T-helper 17 cell (primary cell): ENCODE measurements at regions not wholly inside any gene's neighbourhood (a gene's known extent, or its start where the extent isn't known, plus 50 kb on each side); places are given as distances from the start of the nearest gene placed in this dataset.

Experiments
- ATAC-seq: fragments of 150-1000 bp; cut with Tn5 transposase; 2 replicates; pipeline ENCODE4 v1.10.0; 2021; ENCODE audit warnings: mild to moderate bottlenecking, moderate library complexity
- DNase-seq, 3 donors: peaks; one replicate each; pipeline versions ENCODE4 v3.0.0 to v3.0.0-alpha.2; 2020 to 2021
- H3K9me3 ChIP-seq: one replicate; pipeline ENCODE4 v1.7.0; 2013; ENCODE audit warnings: low read length, mild to moderate bottlenecking; ENCODE audit not compliant: control insufficient read depth, poor library complexity, severe bottlenecking
- H3K27ac Mint-ChIP-seq: one replicate; pipeline ENCODE4 v1.8.0; 2022; ENCODE audit warnings: mild to moderate bottlenecking, moderate library complexity, mixed read lengths
- H3K27me3 Mint-ChIP-seq: one replicate; pipeline ENCODE4 v1.8.0; 2022; ENCODE audit warnings: mixed read lengths
- H3K36me3 Mint-ChIP-seq: one replicate; pipeline ENCODE4 v1.8.0; 2022; ENCODE audit warnings: low read depth, mixed read lengths
- H3K4me1 Mint-ChIP-seq: one replicate; pipeline ENCODE4 v1.8.0; 2022; ENCODE audit warnings: mild to moderate bottlenecking, mixed read lengths
- H3K4me3 Mint-ChIP-seq: one replicate; pipeline ENCODE4 v1.8.0; 2022; ENCODE audit warnings: mild to moderate bottlenecking, moderate library complexity, mixed read lengths

- H3K27ac Mint-ChIP-seq: no peak overlapping the region
- no peak overlapping the region for H3K4me3 Mint-ChIP-seq
- no peaks in the 10 kb centered on the region for H3K9me3 ChIP-seq
- peaks cover 49% of the 10 kb centered on the region for H3K27me3 Mint-ChIP-seq
- H3K4me1 Mint-ChIP-seq: no peaks in the 10 kb centered on the region
- no peak for ATAC-seq
- no peaks in the 10 kb centered on the region for H3K36me3 Mint-ChIP-seq
- no peak for DNase-seq
Measured at GRCh38 chr7:25628446-25628845, 400.2 kb upstream of the NPVF start.

GRCh38 chr7:25632616-25633015, 404.3 kb upstream of the NPVF start:
- H3K4me3 Mint-ChIP-seq: no peak overlapping the region

GRCh38 chr7:25633426-25634036, 405.2 kb upstream of the NPVF start:
- no peak for ATAC-seq
- peaks cover 32% of the 10 kb centered on the region for H3K27me3 Mint-ChIP-seq
- no peak for DNase-seq

More at GRCh38 chr7:25632616-25633015, 404.3 kb upstream of the NPVF start:
- Mint-ChIP-seq H3K4me1 (no peaks in the 10 kb centered on the region), H3K27ac (no peak overlapping the region), H3K27me3 (peaks cover 40% of the 10 kb centered on the region), H3K36me3 (no peaks in the 10 kb centered on the region)
- no peaks in the 10 kb centered on the region for H3K9me3 ChIP-seq
- DNase-seq: no peak
- ATAC-seq: no peak

GRCh38 chr7:25636168-25636567, 407.9 kb upstream of the NPVF start:
- Mint-ChIP-seq H3K4me1 (no peaks in the 10 kb centered on the region), H3K27me3 (peaks cover 16% of the 10 kb centered on the region), H3K36me3 (no peaks in the 10 kb centered on the region), H3K4me3 (no peak overlapping the region), H3K27ac (no peak overlapping the region)
- ATAC-seq (no peak), DNase-seq (no peak)
- H3K9me3 ChIP-seq: no peaks in the 10 kb centered on the region

More at GRCh38 chr7:25633426-25634036, 405.2 kb upstream of the NPVF start:
- no peak overlapping the region for H3K27ac Mint-ChIP-seq
- no peak overlapping the region for H3K4me3 Mint-ChIP-seq
- no peaks in the 10 kb centered on the region for H3K9me3 ChIP-seq
- H3K4me1 Mint-ChIP-seq: no peaks in the 10 kb centered on the region
- H3K36me3 Mint-ChIP-seq: no peaks in the 10 kb centered on the region

- H3K27ac Mint-ChIP-seq: no peak overlapping the region
- H3K4me3 Mint-ChIP-seq: no peak overlapping the region
- no peak for DNase-seq
- H3K27me3 Mint-ChIP-seq: peaks cover 11% of the 10 kb centered on the region
- H3K9me3 ChIP-seq: no peaks in the 10 kb centered on the region
- no peaks in the 10 kb centered on the region for H3K36me3 Mint-ChIP-seq
- no peaks in the 10 kb centered on the region for H3K4me1 Mint-ChIP-seq
- ATAC-seq: no peak
Measured at GRCh38 chr7:25636871-25637283, 408.6 kb upstream of the NPVF start.

GRCh38 chr7:25638068-25638467, 409.8 kb upstream of the NPVF start:
- ATAC-seq (no peak), DNase-seq (no peak)
- H3K9me3 ChIP-seq: no peaks in the 10 kb centered on the region
- H3K27me3 Mint-ChIP-seq: peaks cover 5% of the 10 kb centered on the region
- H3K4me3 Mint-ChIP-seq: no peak overlapping the region
- H3K4me1 Mint-ChIP-seq: no peaks in the 10 kb centered on the region
- H3K27ac Mint-ChIP-seq: no peak overlapping the region
- no peaks in the 10 kb centered on the region for H3K36me3 Mint-ChIP-seq

- no peak overlapping the region for H3K4me3 Mint-ChIP-seq
- H3K4me1 Mint-ChIP-seq: no peaks in the 10 kb centered on the region
- no peaks in the 10 kb centered on the region for H3K9me3 ChIP-seq
- H3K36me3 Mint-ChIP-seq: no peaks in the 10 kb centered on the region
- no peak for ATAC-seq
- no peak for DNase-seq
- no peak overlapping the region for H3K27ac Mint-ChIP-seq
- peaks cover under 1% of the 10 kb centered on the region for H3K27me3 Mint-ChIP-seq
Measured at GRCh38 chr7:25638590-25639244, 410.4 kb upstream of the NPVF start.

- Mint-ChIP-seq H3K4me3 (no peak overlapping the region), H3K36me3 (no peaks in the 10 kb centered on the region), H3K4me1 (no peaks in the 10 kb centered on the region), H3K27me3 (no peaks in the 10 kb centered on the region), H3K27ac (no peak overlapping the region)
- no peak for ATAC-seq
- H3K9me3 ChIP-seq: no peaks in the 10 kb centered on the region
- no peak for DNase-seq
Measured at GRCh38 chr7:25642849-25643248, 414.6 kb upstream of the NPVF start.

- no peaks in the 10 kb centered on the region for H3K36me3 Mint-ChIP-seq
- H3K4me1 Mint-ChIP-seq: no peaks in the 10 kb centered on the region
- DNase-seq (no peak), ATAC-seq (no peak)
- no peaks in the 10 kb centered on the region for H3K27me3 Mint-ChIP-seq
- no peak overlapping the region for H3K27ac Mint-ChIP-seq
- H3K9me3 ChIP-seq: no peaks in the 10 kb centered on the region
- H3K4me3 Mint-ChIP-seq: no peak overlapping the region
Measured at GRCh38 chr7:25643286-25643685, 415.0 kb upstream of the NPVF start.

- H3K4me3 Mint-ChIP-seq: no peak overlapping the region
- ATAC-seq (no peak), DNase-seq (no peak)
- no peaks in the 10 kb centered on the region for H3K4me1 Mint-ChIP-seq
- H3K36me3 Mint-ChIP-seq: no peaks in the 10 kb centered on the region
- no peaks in the 10 kb centered on the region for H3K9me3 ChIP-seq
- H3K27ac Mint-ChIP-seq: no peak overlapping the region
- peaks cover 2% of the 10 kb centered on the region for H3K27me3 Mint-ChIP-seq
Measured at GRCh38 chr7:25643770-25644394, 415.6 kb upstream of the NPVF start.

- Mint-ChIP-seq H3K36me3 (no peaks in the 10 kb centered on the region), H3K27me3 (peaks cover 13% of the 10 kb centered on the region), H3K4me3 (no peak overlapping the region), H3K4me1 (no peaks in the 10 kb centered on the region), H3K27ac (no peak overlapping the region)
- H3K9me3 ChIP-seq: no peaks in the 10 kb centered on the region
- no peak for ATAC-seq
- DNase-seq: no peak
Measured at GRCh38 chr7:25646726-25647413, 418.6 kb upstream of the NPVF start.

GRCh38 chr7:25647872-25648271, 419.6 kb upstream of the NPVF start:
- Mint-ChIP-seq H3K36me3 (no peaks in the 10 kb centered on the region), H3K4me3 (no peak overlapping the region), H3K27me3 (peaks cover 22% of the 10 kb centered on the region), H3K4me1 (no peaks in the 10 kb centered on the region), H3K27ac (no peak overlapping the region)
- DNase-seq (no peak), ATAC-seq (no peak)
- no peaks in the 10 kb centered on the region for H3K9me3 ChIP-seq

- H3K27ac Mint-ChIP-seq: no peak overlapping the region
- H3K4me1 Mint-ChIP-seq: peaks cover 5% of the 10 kb centered on the region
- H3K9me3 ChIP-seq: no peaks in the 10 kb centered on the region
- H3K27me3 Mint-ChIP-seq: peaks cover 33% of the 10 kb centered on the region
- DNase-seq: no peak
- ATAC-seq: no peak
- H3K36me3 Mint-ChIP-seq: no peaks in the 10 kb centered on the region
- no peak overlapping the region for H3K4me3 Mint-ChIP-seq
Measured at GRCh38 chr7:25652366-25652765, 424.1 kb upstream of the NPVF start.
